ENCODE measurements at regions not wholly inside any gene's neighbourhood (a gene's known extent, or its start where the extent isn't known, plus 50 kb on each side); places are given as distances from the start of the nearest gene placed in this dataset.
A peak's percentile ranks its signal among the peaks of the same experiment; 100 is the strongest.

DNA sequence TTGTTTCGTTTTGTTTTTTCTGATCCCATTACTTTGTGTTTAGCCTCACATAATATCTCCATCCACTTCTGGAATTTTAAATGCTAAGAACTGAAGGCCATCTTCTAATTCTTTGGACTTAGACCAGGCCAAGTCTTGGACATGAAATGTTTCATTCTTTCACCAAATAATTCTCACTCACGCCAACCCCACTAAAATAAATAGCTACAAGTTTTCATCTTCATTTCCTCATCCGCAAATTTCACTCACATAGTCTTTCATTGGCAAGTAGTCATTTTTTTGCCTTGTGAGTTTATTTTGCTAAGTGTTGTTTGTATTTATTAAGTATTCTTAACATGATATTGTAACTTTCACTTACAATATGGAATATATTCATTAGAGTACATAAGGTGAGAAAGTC lies 1188.6 kb upstream of the SEMA6A start:
- no peak for DNase-seq (ENCODE audit: low read depth)
- TF ChIP-seq, protein P1, sequence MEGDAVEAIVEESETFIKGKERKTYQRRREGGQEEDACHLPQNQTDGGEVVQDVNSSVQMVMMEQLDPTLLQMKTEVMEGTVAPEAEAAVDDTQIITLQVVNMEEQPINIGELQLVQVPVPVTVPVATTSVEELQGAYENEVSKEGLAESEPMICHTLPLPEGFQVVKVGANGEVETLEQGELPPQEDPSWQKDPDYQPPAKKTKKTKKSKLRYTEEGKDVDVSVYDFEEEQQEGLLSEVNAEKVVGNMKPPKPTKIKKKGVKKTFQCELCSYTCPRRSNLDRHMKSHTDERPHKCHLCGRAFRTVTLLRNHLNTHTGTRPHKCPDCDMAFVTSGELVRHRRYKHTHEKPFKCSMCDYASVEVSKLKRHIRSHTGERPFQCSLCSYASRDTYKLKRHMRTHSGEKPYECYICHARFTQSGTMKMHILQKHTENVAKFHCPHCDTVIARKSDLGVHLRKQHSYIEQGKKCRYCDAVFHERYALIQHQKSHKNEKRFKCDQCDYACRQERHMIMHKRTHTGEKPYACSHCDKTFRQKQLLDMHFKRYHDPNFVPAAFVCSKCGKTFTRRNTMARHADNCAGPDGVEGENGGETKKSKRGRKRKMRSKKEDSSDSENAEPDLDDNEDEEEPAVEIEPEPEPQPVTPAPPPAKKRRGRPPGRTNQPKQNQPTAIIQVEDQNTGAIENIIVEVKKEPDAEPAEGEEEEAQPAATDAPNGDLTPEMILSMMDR (IDR thresholded peaks at IDR 0.05; ENCODE audit: low read length, missing control alignments) = no peak
- no peak overlapping the region for H3K4me3 ChIP-seq (replicated peaks; ENCODE audit: low read depth, low read length)

DNA sequence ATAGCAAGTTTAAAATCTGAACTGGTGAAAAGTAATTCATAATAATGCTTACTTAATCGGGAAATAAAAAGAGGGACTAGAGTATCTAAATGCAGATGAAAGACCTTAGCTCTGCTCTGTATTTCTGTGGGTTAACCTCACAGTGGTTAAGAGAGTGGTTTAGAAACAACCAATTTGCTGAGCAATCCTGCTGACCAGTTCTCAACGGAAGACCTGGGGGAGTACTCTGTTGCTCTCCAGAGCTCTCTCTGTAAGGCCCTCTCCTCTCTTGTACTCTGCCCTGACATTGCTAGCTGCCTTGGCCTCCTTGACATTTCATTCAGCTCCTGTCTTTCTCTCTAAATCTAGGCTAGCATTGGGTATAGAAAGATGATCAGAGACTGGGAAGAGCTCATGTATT lies 1186.6 kb upstream of the SEMA6A start:
- TF ChIP-seq, protein P1 (IDR thresholded peaks at IDR 0.05; ENCODE audit: low read length, missing control alignments) = no peak
- peak; percentile 3 for DNase-seq (ENCODE audit: low read depth)
- no peak overlapping the region for H3K4me3 ChIP-seq (replicated peaks; ENCODE audit: low read depth, low read length)

DNA sequence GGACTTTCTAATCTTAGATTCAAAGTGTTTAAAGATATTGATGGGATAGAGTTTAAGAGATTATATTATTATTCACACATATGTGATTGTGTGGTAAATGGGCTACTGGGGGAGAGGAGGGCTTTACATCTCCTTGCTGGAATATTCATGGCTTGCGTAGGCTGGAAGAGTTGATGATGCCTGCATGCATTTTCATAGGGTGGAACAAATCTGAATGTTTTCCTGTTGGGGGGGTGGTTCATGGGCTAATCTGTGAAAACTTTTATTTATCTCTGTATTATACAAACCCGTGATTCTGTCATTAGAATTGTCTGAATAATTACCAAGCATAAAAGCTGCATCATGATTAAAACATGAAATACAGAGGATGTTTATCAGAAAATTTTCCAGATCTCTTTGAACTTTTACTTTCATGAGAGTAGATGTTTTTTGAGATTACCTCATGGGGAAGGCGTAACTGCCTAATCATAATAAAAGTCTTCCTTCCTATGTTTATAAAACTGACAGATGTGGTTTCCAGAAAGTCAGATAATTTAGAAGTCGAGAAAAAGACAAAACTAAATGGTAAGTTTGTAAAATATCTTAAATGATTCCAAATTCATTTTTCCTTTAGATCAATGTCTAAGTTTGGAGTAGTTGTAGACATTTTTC lies 1185.4 kb upstream of the SEMA6A start:
- H3K4me3 ChIP-seq (replicated peaks; ENCODE audit: low read depth, low read length) = no peak overlapping the region
- TF ChIP-seq, protein P1 (IDR thresholded peaks at IDR 0.05; ENCODE audit: low read length, missing control alignments) = no peak
- no peak for DNase-seq (ENCODE audit: low read depth)

- no peak for DNase-seq (ENCODE audit: low read depth)
- TF ChIP-seq, protein P1 (IDR thresholded peaks at IDR 0.05; ENCODE audit: low read length, missing control alignments) = no peak
- H3K4me3 ChIP-seq (replicated peaks; ENCODE audit: low read depth, low read length) = no peak overlapping the region
Measured at GRCh38 chr5:117752403-117752802, 1177.8 kb upstream of the SEMA6A start.

DNA sequence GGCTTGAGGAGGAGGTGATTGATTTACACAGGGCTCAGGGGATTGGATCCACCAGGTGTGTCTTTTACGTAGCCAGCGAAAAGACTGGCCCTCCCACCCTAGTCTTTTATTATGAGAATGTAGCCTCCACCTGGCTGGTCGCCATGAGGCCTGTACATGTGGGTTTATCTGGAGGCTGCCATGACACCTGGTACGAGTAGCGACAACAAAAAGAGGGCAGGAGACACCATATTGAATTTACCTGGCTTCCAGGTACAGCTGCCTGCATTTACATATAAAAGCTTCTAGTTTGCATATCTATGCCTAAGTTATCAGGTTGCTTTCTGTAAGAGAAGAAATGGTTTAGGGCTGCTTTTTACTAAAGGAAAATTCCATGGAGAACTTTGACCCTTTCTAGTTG lies 1173.7 kb upstream of the SEMA6A start:
- TF ChIP-seq, protein P1 (IDR thresholded peaks at IDR 0.05; ENCODE audit: low read length, missing control alignments) = no peak
- no peak for DNase-seq (ENCODE audit: low read depth)
- no peak overlapping the region for H3K4me3 ChIP-seq (replicated peaks; ENCODE audit: low read depth, low read length)

- TF ChIP-seq, protein P1 (IDR thresholded peaks at IDR 0.05; ENCODE audit: low read length, missing control alignments) = no peak
- DNase-seq (ENCODE audit: low read depth) = no peak
- no peak overlapping the region for H3K4me3 ChIP-seq (replicated peaks; ENCODE audit: low read depth, low read length)
Measured at GRCh38 chr5:117743337-117743736, 1168.7 kb upstream of the SEMA6A start.

GRCh38 chr5:117741655-117742206 lies 1167.1 kb upstream of the SEMA6A start:
- H3K4me3 ChIP-seq (replicated peaks; ENCODE audit: low read depth, low read length) = no peak overlapping the region
- TF ChIP-seq, protein P1 (IDR thresholded peaks at IDR 0.05; ENCODE audit: low read length, missing control alignments) = no peak
- no peak for DNase-seq (ENCODE audit: low read depth)
